GM21390 (cell line): ENCODE measurements at regions not wholly inside any gene's neighbourhood (a gene's known extent, or its start where the extent isn't known, plus 50 kb on each side); places are given as distances from the start of the nearest gene placed in this dataset.
"Not testable (repeated sequence)": the region's sequence is repeated elsewhere in the genome, so short reads cannot be mapped to it uniquely, and the experiment has no call there.

Source experiments
- ATAC-seq: cut with Tn5 transposase; IDR thresholded peaks from one replicate; pipeline ENCODE4 v1.9.1; 2021; ENCODE audit not compliant: unreplicated experiment

DNA sequence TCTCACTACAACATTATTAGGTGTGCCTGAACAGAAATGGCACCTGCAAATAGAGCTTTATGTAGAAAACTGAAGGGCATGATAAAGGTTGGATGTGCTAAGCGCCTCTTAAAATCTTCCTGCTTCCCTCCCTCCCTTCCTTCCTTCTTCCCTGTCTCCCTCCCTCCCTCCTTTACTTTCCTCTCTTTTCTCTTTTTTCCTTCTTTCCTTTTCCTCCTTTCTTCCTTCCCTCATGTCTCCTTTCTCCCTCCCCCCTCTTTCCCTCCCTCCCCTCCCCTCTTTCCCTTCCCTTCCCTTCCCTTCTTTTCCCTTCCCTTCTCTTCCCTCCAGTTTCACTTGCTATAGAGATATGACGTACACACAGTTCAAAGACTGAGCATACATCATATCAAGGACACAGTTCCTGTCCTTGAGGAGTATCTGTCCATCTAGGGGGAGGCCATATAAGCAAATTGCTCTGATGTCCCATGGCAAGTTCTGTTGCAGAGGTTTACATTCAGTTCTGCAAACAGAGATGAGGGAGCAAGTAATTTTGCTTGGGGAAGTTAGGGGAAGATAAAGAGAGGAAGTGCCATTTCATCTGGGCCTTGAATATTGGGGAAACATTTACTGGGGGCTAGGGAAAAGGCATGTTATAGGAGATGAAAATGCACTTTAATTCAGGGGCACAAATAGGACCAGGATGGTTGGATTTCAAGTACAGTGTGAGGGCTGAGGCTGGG is 79.0 kb upstream of the EEF1E1 start:
- no peak for ATAC-seq

- no peak for ATAC-seq
Measured at GRCh38 chr6:8180327-8181159, 78.2 kb upstream of the EEF1E1 start.

- ATAC-seq = no peak
Measured at GRCh38 chr6:8177721-8178120, 75.4 kb upstream of the EEF1E1 start.

DNA sequence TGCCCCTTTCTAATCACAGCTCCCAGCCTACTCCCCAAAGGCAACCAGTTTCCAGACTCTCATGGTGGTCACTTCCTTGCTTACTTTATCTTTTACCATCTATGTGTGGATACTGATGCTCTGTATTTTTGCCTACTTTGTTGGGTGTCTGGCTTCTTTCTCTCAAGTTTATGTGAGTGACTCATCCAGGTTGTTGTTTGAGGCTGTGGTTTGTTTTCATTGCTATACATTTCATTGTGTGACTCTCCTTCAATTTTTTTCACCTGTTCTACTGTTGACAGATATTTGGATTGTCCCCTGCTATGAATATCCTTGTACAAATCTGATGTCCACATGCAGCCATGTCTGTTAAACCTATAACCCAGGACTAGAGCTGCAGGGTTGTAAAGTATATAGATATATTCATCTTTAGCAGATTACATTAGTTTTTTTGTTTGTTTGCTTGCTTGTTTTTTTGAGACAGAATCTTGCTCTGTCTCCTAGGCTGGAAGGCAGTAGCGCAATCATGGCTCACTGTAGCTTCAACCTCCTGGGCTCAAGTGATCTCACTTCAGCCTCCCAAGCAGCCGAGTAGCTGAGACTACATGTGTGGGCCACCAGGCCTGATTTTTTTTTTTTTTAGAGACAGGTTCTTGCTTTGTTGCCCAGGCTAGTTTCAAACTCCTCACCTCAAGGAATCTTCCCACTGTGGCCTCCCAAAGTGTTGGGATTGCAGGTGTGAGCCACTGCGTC is 72.9 kb upstream of the EEF1E1 start:
- ATAC-seq = no peak

DNA sequence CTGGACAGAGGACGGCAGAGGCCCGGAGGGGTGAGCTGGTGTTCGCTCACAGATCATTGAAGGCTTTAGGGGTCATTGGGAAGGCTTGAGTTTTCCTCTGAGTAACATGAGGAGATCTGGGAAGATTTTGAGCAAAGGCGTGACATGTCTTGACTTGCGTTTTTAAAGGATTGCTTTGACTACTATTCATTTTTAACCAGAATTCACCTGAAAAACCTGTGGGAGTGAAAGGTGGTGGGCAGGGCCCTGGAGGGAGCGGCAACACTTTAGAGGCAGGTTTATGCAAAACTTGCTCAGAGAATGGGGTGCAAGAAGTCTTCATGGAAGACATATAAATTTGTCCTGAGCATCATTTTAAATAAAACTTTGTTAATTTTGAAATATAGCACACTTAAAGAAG is 72.2 kb upstream of the EEF1E1 start:
- ATAC-seq = no peak

- ATAC-seq = no peak
Measured at GRCh38 chr6:8172530-8172929, 70.2 kb upstream of the EEF1E1 start.

DNA sequence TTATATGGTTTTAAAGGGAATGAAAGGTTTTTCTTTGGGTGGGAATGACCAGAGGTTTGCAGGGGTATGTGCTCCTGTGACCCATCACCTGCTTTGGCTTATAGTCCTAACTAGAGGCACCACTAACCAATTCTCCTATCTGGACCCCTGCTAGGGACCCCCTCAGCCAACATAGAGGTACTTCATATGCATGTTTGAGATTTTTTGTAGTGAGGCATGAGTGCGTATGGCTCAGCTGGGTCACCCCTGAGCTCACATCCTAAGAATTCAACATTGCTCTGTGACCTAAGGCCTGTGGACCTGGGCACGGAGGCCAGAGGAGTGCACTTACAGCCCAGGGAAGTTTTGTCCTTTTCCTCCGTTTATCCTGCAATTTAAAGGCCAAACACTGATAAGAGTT is 68.4 kb upstream of the EEF1E1 start:
- ATAC-seq = no peak

DNA sequence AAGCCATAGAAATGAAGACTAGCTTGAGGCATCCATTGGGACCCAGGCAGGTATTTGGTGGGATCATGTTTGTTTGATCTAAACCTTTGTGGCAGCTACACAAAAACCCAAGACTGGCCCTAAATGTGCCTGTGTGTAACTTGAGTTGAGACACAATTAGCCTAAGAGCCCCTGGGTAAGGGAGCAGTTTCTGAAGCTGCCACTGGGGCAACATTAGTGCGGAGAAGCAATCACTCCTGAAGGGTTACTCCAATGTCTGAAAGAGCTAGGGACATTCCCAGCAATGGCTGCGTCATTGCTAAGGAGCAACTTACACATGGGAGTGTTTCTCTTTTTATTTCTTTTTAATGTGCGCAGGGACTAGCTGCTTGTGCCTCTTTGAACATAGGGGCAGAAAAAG is 67.9 kb upstream of the EEF1E1 start:
- ATAC-seq = no peak

GRCh38 chr6:8166156-8166555 is 63.8 kb upstream of the EEF1E1 start:
- no peak for ATAC-seq

GRCh38 chr6:8165008-8165407 is 62.7 kb upstream of the EEF1E1 start:
- ATAC-seq = not testable (repeated sequence)

DNA sequence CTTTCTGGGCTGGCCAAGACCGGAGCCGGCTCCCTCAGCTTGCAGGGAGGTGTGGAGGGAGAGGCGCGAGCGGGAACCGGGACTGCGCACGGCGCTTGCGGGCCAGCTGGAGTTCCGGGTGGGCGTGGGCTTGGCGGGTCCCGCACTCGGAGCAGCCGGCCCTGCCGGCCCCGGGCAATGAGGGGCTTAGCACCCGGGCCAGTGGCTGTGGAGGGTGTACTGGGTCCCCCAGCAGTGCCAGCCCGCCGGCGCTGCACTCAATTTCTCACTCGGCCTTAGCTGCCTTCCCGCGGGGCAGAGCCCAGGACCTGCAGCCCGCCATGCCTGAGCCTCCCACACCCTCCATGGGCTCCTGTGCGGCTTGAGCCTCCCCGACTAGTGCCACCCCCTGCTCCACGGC is 61.9 kb upstream of the EEF1E1 start:
- ATAC-seq = not testable (repeated sequence)

DNA sequence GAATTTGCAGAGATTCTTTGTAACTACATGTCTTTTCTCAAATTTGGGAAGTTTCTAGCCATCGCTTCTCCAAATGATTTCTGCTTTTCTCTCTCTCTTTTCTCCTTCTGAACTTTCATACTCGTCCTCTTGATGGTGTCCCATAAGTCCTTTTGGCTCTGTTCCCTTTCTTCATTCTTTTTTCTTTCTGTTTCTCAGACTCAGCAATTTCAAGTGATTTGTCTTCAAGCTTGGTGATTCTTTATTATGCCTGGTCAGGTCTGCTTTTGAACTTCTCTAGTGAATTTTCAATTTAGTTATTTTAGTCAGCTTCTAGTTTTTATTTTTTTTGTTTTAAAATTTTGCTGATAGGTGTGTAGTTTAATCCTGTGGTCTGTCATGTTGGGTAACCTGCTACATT is 57.6 kb upstream of the EEF1E1 start:
- ATAC-seq = no peak

DNA sequence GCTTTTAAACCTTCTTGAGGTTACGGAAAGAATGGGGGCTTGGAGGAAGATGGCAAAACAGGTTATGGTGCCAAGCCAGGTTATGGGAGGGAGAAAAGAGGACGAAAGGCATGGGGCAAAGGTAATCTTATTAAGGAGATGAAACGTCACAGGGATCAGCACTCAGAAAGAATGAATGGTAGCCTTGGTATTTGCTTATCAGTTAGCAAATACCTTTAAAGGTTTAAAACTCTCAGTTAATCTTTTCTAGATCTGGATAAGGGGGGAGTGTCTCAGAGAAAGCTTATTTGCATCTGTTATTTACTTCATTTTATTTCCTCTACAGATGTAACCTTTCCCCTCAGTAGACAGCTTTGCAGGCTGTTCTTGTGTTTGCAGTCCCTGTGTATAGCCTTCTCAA is 55.5 kb upstream of the EEF1E1 start:
- ATAC-seq = no peak

DNA sequence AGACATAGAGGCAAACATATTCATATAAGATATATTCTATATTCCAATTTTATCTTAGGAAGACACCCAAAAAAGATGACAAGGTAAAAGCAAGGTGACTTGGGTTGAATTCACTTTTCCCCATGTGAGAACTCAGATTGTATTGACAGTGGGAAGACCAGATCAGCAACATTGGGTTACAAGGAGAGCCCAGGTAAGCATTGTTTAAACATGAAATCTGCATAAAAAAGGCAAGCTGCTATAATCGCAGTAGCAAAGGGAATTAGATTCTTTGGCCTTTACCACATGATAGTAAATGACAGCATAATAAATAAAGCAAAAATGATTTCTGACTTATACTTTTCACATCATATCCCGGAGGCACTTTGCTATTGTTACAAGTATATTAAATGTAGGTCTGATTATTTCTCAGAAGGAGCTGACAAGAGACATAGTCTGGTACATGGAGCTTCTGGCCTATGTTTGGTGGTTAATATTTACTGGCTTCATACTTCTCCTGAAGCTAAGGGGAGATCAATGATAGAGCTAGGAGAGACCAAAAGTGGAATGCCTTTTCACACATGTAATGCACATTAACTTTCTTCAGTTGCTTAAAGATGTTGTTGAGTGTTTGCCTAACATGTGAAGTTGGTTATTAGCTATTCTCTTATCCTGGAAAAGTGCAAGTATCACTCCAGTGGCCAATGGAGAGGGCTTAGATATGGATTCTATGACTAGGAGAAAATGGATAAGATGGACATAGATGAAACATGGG is 53.1 kb upstream of the EEF1E1 start:
- no peak for ATAC-seq
